Loucy (cell line): ENCODE measurements at regions not wholly inside any gene's neighbourhood (a gene's known extent, or its start where the extent isn't known, plus 50 kb on each side); places are given as distances from the start of the nearest gene placed in this dataset.

ENCODE experiments used
- EZH2phosphoT487 ChIP-seq: fragments of 200-600 bp; IDR thresholded peaks from 2 replicates; pipeline ENCODE4 v1.6.1; 2018; ENCODE audit warnings: antibody characterized with exemption, mild to moderate bottlenecking, moderate library complexity, borderline replicate concordance
- TF ChIP-seq, protein P1 (sequence below): fragments of 200-600 bp; sonication (generic); conservative IDR thresholded peaks from 2 replicates; pipeline ENCODE4 v1.5.1; 2014; ENCODE audit warnings: mild to moderate bottlenecking, antibody characterized with exemption, low read length

DNA sequence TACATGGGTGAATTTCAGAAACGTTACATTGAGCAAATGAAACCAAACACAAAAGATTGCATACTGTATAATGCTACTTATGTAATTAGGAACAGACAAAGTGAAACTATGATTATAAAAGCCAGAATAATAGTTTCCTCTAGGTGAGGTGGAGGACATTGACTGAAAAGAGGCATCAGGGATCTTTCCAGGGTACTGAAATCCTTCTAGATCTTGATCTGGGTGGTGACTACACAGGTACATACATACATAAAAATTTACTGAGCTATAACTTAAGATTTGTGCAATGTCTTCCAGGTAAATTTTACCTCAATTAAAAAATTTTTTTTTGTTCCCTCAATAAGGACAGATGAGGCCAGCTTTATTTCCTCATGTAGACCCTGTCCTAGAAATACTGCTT is 665.6 kb upstream of the UBE2E2 start:
- TF ChIP-seq, protein P1, sequence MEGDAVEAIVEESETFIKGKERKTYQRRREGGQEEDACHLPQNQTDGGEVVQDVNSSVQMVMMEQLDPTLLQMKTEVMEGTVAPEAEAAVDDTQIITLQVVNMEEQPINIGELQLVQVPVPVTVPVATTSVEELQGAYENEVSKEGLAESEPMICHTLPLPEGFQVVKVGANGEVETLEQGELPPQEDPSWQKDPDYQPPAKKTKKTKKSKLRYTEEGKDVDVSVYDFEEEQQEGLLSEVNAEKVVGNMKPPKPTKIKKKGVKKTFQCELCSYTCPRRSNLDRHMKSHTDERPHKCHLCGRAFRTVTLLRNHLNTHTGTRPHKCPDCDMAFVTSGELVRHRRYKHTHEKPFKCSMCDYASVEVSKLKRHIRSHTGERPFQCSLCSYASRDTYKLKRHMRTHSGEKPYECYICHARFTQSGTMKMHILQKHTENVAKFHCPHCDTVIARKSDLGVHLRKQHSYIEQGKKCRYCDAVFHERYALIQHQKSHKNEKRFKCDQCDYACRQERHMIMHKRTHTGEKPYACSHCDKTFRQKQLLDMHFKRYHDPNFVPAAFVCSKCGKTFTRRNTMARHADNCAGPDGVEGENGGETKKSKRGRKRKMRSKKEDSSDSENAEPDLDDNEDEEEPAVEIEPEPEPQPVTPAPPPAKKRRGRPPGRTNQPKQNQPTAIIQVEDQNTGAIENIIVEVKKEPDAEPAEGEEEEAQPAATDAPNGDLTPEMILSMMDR = no peak
- no peak for TF ChIP-seq EZH2phosphoT487
